Muscle layer of duodenum (tissue), 2 donors: ENCODE measurements at regions not wholly inside any gene's neighbourhood (a gene's known extent, or its start where the extent isn't known, plus 50 kb on each side); places are given as distances from the start of the nearest gene placed in this dataset.
"Not testable (repeated sequence)": the region's sequence is repeated elsewhere in the genome, so short reads cannot be mapped to it uniquely, and the experiment has no call there.

Experiments used
- H3K27ac ChIP-seq: one replicate; pipeline ENCODE4 v1.7.0; 2013; ENCODE audit warnings: mild to moderate bottlenecking, low read length
- H3K27me3 ChIP-seq: one replicate; pipeline ENCODE4 v1.7.0; 2013; ENCODE audit warnings: low read depth, mild to moderate bottlenecking, control low read depth, low read length
- H3K36me3 ChIP-seq, 2 donors: one replicate each; pipeline ENCODE4 v1.7.0; 2013; ENCODE audit warnings: low read length in 2 of 2, control low read depth in 1 of 2, mild to moderate bottlenecking in 1 of 2; ENCODE audit not compliant: insufficient read depth in 2 of 2, control insufficient read depth in 1 of 2
- H3K4me1 ChIP-seq, 2 donors: one replicate each; pipeline ENCODE4 v1.7.0; 2013; ENCODE audit warnings: low read length in 2 of 2, mild to moderate bottlenecking in 2 of 2, control low read depth in 1 of 2, moderate library complexity in 1 of 2; ENCODE audit not compliant: insufficient read depth in 2 of 2, control insufficient read depth in 1 of 2
- H3K4me3 ChIP-seq, 2 donors: one replicate each; pipeline ENCODE4 v1.7.0; 2013; ENCODE audit warnings: low read length in 2 of 2, low read depth in 1 of 2, mild to moderate bottlenecking in 1 of 2
- H3K9me3 ChIP-seq, 2 donors: one replicate each; pipeline ENCODE4 v1.7.0; 2013; ENCODE audit warnings: low read length in 2 of 2, control low read depth in 1 of 2, mild to moderate bottlenecking in 1 of 2; ENCODE audit not compliant: control insufficient read depth in 1 of 2
- donor health status: healthy.

DNA sequence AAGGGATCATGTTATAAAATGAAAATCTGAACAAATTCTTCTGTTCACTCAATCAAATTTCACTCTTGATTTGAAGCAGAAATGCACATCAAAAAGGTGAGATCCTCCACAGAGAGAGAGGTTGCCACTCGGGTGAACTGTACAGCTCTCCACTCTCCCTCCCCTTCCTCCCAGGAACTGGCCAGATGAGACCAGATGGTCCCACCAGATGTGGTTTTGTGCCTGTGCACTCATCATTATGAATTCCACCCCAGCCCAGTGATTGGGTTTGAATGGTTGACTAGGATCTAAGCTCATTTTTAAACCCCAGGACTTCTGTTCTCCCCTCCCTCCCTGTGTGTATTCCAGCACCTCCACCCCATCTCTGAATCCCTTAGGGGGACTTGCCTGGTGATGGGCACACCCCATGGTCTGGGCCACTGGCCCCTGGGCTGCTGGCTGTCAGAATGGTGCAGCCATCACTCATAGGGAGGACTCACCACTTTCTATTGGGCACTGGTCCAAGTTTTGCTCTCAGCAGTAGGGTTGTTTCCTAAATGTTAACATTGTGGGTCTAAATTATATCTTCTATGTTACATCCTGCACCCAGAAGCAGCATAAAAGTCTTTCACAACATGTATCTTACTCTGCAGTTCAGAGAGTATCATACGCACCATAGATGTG, 393.1 kb downstream of the TNS3 start:
- no peaks in the 10 kb centered on the region for H3K36me3 ChIP-seq
- H3K27ac ChIP-seq: no peak overlapping the region
- H3K9me3 ChIP-seq: no peaks in the 10 kb centered on the region
- no peak overlapping the region for H3K4me3 ChIP-seq
- H3K27me3 ChIP-seq: no peaks in the 10 kb centered on the region
- H3K4me1 ChIP-seq: no peaks in the 10 kb centered on the region

DNA sequence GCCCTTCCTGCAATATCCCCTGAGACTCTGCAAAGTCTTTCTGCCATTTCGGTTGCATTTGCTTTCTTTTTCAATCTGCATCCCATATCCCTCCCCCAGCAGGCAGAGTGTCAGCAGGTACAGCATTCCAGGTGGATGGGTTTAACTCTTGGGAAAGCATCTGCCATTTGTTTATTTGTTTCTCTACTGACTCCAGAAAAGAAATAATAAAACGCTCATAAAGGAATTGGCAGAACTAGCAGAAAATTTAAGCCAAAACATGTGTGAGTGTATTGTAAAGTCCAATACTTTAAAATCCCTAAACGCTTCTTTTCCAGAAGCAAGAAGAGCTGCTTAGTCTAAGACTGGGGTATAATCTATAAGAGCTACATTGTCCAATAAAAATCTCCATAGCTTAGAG, 393.8 kb downstream of the TNS3 start:
- Histone ChIP-seq H3K36me3 (no peaks in the 10 kb centered on the region), H3K4me3 (no peak overlapping the region), H3K4me1 (no peaks in the 10 kb centered on the region), H3K9me3 (no peaks in the 10 kb centered on the region), H3K27me3 (no peaks in the 10 kb centered on the region), H3K27ac (no peak overlapping the region)

DNA sequence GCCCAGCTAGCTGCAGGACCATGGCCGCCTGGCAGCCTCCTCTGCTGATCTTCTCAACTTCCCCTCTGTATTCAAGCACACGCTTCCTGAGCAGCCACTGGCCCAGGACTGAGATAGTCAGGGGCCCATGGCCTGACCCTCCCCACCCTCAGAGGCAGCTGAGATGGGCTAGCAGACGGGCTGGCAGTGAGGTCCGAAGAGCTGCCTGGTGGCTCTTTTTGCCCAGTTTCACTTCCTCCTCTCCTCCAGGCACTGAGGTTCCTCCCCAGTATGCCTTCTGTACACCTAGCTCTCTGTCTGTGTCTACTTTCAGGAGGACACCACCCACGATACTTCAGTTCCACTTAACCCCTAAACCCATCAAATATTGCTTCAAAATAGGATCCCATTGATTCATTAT, 395.6 kb downstream of the TNS3 start:
- Histone ChIP-seq H3K9me3 (no peaks in the 10 kb centered on the region), H3K27ac (no peak overlapping the region), H3K4me3 (no peak overlapping the region), H3K27me3 (no peaks in the 10 kb centered on the region), H3K36me3 (no peaks in the 10 kb centered on the region), H3K4me1 (peaks cover 0 to 10% of the 10 kb centered on the region in 2 donors)

DNA sequence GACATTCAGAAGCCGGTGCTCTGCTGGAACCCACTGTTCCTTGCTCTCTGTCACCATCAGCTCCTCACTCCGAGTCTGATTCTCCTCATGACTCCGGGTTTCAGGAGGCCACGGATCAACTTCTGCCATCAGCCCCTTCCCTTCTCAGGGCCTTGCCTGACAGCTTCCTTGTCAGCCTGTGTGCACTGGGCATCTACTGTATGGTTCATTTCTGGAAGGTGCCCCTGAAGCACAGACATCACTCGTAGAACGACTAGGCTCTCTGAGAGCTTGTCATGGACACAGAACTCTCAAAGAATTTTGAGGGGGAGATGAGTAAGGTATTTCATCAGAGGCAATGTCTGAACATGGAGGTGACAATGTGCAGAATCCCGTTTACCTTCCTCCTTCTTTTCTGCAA, 396.1 kb downstream of the TNS3 start:
- no peaks in the 10 kb centered on the region for H3K9me3 ChIP-seq
- no peaks in the 10 kb centered on the region for H3K36me3 ChIP-seq
- no peaks in the 10 kb centered on the region for H3K27me3 ChIP-seq
- no peak overlapping the region for H3K4me3 ChIP-seq
- H3K4me1 ChIP-seq: peaks cover 0 to 12% of the 10 kb centered on the region in 2 donors
- H3K27ac ChIP-seq: no peak overlapping the region

DNA sequence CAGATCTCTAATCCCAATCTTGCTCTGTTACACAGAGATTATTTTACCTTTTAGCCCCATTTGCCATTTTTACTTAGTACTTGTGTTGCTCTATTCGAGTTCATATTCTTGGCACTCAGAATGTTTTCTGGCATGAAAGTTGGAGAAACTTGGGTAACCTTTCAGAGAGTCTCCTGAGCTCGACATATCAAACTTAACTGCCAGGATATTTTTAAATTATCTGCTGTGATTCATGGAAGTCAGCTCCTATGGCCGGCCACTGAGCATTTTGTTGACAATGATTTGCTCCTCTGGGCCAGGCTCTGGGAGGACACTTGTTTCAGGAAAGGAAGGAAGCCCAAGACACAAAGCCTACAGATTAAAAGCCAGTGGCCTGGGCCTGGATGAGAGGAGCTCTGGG, 396.7 kb downstream of the TNS3 start:
- Histone ChIP-seq H3K36me3 (no peaks in the 10 kb centered on the region), H3K27me3 (no peaks in the 10 kb centered on the region), H3K4me1 (peaks cover 0 to 12% of the 10 kb centered on the region in 2 donors), H3K27ac (no peak overlapping the region), H3K9me3 (no peaks in the 10 kb centered on the region), H3K4me3 (no peak overlapping the region)

DNA sequence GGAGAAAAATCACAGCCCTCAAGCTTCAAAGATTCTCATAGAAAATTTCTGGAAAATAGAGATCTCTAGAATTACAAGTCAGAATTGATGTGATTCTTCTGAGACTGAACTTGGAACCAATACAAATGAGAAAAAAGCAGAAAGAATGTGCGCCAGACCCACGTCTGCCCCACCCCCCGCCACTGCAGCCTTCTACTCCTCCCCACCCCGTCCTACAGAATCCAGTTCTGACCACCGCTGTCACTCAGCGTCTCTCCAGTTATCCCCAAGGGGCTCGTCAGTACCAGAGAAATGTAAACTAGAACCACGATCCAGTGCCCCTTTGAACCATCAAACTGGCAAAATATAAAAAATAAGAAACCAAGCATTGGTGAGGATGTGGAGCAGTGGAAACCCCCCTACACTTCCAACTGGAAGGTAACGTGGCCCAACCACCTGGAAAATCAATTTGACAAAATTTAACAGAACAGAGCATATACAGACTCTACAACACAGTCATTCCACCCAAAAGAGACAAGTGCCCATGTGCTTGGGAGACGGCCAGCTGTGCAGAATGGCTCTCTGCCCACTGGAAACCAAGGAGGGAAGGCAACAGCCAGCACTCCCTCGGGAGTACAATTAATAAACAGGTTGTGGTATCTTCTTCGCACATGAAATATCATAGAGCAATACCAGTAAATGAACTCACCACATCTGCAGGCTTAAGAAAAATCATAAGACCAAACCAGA, 397.9 kb downstream of the TNS3 start:
- H3K27ac ChIP-seq: no peak overlapping the region
- peaks cover 0 to 12% of the 10 kb centered on the region in 2 donors for H3K4me1 ChIP-seq
- no peak overlapping the region for H3K4me3 ChIP-seq
- H3K9me3 ChIP-seq: no peaks in the 10 kb centered on the region
- no peaks in the 10 kb centered on the region for H3K36me3 ChIP-seq
- no peaks in the 10 kb centered on the region for H3K27me3 ChIP-seq

DNA sequence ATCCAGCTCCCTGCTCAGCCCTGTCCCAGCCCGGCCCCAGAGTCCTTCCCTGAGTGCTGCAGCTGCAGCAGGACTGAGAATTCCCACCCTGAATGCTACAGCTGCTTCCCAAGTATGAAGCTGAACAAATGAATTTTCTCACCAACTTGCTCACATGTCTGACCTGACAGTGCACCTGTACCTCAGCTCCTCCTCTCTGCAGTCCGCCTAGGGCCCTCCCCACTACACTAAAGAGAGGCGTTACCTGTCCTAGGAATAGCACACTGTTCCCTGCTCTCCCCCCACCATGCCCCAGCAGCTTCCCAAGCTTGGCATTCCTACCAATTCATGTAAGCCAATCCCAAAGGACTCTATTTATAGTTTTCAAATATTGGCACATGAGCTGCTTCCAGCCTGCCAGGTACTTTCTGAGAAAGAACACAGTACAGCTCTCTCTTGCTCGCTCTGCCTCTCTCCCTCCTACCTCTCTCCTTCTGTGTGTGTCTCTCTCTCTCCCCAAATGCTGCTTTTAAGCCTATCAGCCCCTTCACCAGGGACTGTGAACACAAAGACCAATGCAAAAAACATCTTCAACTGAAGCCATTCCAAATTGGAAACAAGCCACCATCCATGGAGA, 400.1 kb downstream of the TNS3 start:
- H3K4me1 ChIP-seq: peaks cover 0 to 12% of the 10 kb centered on the region in 2 donors
- no peak overlapping the region for H3K4me3 ChIP-seq
- no peaks in the 10 kb centered on the region for H3K27me3 ChIP-seq
- no peaks in the 10 kb centered on the region for H3K9me3 ChIP-seq
- H3K36me3 ChIP-seq: no peaks in the 10 kb centered on the region
- H3K27ac ChIP-seq: no peak overlapping the region

DNA sequence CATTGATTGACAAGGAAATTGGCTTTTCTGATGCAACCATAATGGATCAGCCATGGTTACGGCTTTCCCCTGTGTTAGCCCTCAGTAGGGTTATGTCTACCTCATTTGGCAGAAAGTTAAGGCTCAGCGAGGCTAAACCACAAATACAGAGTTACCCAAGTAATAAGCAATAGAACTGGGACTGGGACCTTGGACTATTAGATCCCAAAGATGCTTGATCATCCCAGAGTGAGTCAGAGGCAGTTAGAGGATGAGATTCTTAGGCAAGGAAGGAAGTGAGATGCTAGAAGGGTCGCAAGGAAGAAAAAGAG, 401.4 kb downstream of the TNS3 start:
- Histone ChIP-seq H3K4me3 (no peak overlapping the region), H3K9me3 (no peaks in the 10 kb centered on the region), H3K27ac (no peak overlapping the region), H3K27me3 (no peaks in the 10 kb centered on the region), H3K4me1 (peaks cover 0 to 12% of the 10 kb centered on the region in 2 donors), H3K36me3 (no peaks in the 10 kb centered on the region)

DNA sequence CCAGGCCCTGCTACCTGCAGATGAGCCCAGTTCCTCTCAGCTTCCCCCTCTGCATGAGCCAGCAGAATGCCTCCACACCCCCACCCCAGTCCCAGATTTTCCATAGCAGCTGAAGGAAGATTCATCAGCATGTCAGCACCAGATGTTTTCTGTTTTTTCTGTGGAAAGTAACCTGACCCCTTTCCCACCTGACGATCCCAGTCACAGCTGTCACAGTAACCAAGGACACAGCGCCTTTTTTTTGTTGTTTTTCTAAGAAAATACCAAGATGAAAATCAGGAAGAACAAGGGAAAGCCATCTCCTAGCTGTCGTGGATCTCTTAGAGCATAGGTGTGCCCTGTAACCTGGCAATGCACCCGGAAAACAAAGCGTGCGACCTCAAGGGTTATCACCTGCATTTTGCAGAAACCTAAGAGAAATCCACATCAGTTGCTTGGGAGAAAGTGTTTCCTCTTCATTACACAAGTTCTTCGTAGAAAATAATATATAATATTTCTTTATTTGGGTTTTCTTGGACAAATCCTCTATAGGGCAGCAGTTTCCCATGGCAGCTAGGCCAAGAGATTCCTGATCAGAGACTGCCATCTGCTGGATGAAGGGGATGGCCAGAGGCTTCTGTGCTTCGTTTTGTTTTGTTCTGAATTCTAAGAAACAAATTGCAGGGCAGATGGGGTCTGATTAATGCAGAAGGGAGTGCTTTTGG, 401.9 kb downstream of the TNS3 start:
- Histone ChIP-seq H3K27ac (no peak overlapping the region), H3K36me3 (no peaks in the 10 kb centered on the region), H3K9me3 (no peaks in the 10 kb centered on the region), H3K27me3 (no peaks in the 10 kb centered on the region), H3K4me1 (peaks cover 0 to 12% of the 10 kb centered on the region in 2 donors), H3K4me3 (no peak overlapping the region)

DNA sequence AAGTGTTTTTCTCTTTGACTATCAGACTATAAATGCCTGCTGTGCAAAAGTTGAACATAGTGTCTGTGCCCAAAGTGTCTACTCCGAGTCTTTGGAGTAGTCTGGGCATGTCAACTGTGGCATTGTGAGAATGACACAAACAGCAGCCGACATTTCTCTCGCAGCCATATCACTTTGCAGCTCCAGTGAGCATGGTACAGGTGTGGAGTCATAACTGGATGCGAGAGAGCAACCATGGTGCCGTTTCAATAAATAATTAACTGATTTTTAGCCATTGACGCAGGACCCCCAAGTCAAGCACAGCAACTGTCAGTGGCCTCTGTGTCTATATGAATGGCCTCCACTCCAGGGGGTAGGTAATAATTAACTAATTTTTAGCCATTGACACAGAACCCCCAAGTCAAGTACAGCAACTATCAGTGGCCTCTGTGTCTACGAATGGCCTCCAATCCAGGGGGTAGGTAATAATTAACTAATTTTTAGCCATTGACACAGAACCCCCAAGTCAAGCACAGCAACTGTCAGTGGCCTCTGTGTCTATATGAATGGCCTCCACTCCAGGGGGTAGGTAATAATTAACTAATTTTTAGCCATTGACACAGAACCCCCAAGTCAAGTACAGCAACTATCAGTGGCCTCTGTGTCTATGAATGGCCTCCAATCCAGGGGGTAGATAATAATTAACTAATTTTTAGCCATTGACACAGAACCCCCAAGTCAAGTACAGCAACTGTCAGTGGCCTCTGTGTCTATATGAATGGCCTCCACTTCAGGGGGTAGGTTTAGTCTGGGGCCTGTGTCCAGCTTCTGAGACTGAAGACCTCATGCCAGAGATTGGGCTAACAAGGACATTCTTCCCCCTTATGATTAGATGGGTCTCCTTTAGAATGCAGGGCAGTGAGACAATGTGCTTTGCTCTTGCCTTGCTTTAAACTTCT, 409.0 kb downstream of the TNS3 start:
- not testable (repeated sequence) for H3K4me3 ChIP-seq, H3K4me1 ChIP-seq, H3K36me3 ChIP-seq, H3K27me3 ChIP-seq, H3K27ac ChIP-seq, H3K9me3 ChIP-seq

DNA sequence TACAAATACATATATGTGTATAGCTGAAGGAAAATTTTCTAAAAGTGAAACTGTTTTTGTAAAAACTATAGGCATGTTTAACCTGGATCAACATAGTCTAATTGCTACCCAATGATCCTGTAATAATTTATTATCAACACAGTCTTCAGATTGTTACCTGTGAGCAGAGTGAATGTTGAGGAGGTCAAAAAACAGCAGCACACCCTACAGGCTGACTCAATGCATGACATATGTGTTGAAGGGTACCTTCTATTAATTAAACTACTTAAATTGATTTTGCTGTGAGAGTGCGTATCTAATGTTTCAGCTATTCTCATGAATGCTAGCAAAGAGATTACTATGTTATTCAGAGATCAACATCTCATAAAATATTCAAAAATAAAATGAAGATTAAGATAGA, 411.4 kb downstream of the TNS3 start:
- Histone ChIP-seq H3K27me3 (no peaks in the 10 kb centered on the region), H3K4me1 (no peaks in the 10 kb centered on the region), H3K9me3 (no peaks in the 10 kb centered on the region), H3K36me3 (no peaks in the 10 kb centered on the region), H3K27ac (no peak overlapping the region), H3K4me3 (no peak overlapping the region)
